GM03348 (cell line): ENCODE measurements at regions not wholly inside any gene's neighbourhood (a gene's known extent, or its start where the extent isn't known, plus 50 kb on each side); places are given as distances from the start of the nearest gene placed in this dataset.
"Not testable (repeated sequence)": the region's sequence is repeated elsewhere in the genome, so short reads cannot be mapped to it uniquely, and the experiment has no call there.

Source experiments
- DNase-seq: peaks from one replicate; pipeline ENCODE4 v3.0.0; 2012; ENCODE audit warnings: low spot score

GRCh38 chr9:113705306-113705927 lies 170.7 kb upstream of the ZNF618 start:
- no peak for DNase-seq

- no peak for DNase-seq
These were observed 170.1 kb upstream of the ZNF618 start for GRCh38 chr9:113705928-113706519.

GRCh38 chr9:113707953-113708695 lies 168.0 kb upstream of the ZNF618 start:
- DNase-seq = no peak

- no peak for DNase-seq
These were observed 167.0 kb upstream of the ZNF618 start for GRCh38 chr9:113708821-113709713.

GRCh38 chr9:113709721-113710120 lies 166.4 kb upstream of the ZNF618 start:
- no peak for DNase-seq

GRCh38 chr9:113711251-113711650 lies 164.9 kb upstream of the ZNF618 start:
- no peak for DNase-seq

GRCh38 chr9:113712053-113712452 lies 164.1 kb upstream of the ZNF618 start:
- DNase-seq = no peak

- peak; percentile 34 for DNase-seq
These were observed 161.0 kb upstream of the ZNF618 start for GRCh38 chr9:113715086-113715485.

GRCh38 chr9:113719919-113720318 lies 156.2 kb upstream of the ZNF618 start:
- DNase-seq = no peak

- no peak for DNase-seq
These were observed 155.6 kb upstream of the ZNF618 start for GRCh38 chr9:113720495-113720894.

GRCh38 chr9:113721856-113722255 lies 154.3 kb upstream of the ZNF618 start:
- DNase-seq = no peak

- no peak for DNase-seq
These were observed 151.9 kb upstream of the ZNF618 start for GRCh38 chr9:113724202-113724601.

GRCh38 chr9:113728989-113729388 lies 147.1 kb upstream of the ZNF618 start:
- no peak for DNase-seq

- no peak for DNase-seq
These were observed 141.3 kb upstream of the ZNF618 start for GRCh38 chr9:113734826-113735225.

GRCh38 chr9:113737517-113738271 lies 138.4 kb upstream of the ZNF618 start:
- peak; percentile 70 for DNase-seq

GRCh38 chr9:113738496-113738892 lies 137.6 kb upstream of the ZNF618 start:
- no peak for DNase-seq

- no peak for DNase-seq
These were observed 137.1 kb upstream of the ZNF618 start for GRCh38 chr9:113738893-113739604.

GRCh38 chr9:113739605-113740507 lies 136.3 kb upstream of the ZNF618 start:
- DNase-seq = not testable (repeated sequence)

- DNase-seq = peak; percentile 67
These were observed 135.3 kb upstream of the ZNF618 start for GRCh38 chr9:113740508-113741500.
